ENCODE measurements at regions not wholly inside any gene's neighbourhood (a gene's known extent, or its start where the extent isn't known, plus 50 kb on each side); places are given as distances from the start of the nearest gene placed in this dataset.

GRCh38 chr6:99185525-99185924, 163.9 kb downstream of the FAXC start:
- TF ChIP-seq CTCF (IDR thresholded peaks at IDR 0.05), result no peak
- no peak for TF ChIP-seq POLR2AphosphoS5 (IDR thresholded peaks at IDR 0.05)
